Muscle of back (tissue), 3 donors: ENCODE measurements at regions not wholly inside any gene's neighbourhood (a gene's known extent, or its start where the extent isn't known, plus 50 kb on each side); places are given as distances from the start of the nearest gene placed in this dataset.

Source experiments
- DNase-seq, 3 donors: peaks; one replicate each; pipeline versions ENCODE4 v3.0.0 to v3.0.0-alpha.2; 2013

- peak in 1 of 3 donors; percentile 22 for DNase-seq
Observed at GRCh38 chrX:39144956-39145355, 343.7 kb downstream of the MID1IP1 start.

- DNase-seq = no peak
Observed at GRCh38 chrX:39145859-39146258, 344.6 kb downstream of the MID1IP1 start.

DNA sequence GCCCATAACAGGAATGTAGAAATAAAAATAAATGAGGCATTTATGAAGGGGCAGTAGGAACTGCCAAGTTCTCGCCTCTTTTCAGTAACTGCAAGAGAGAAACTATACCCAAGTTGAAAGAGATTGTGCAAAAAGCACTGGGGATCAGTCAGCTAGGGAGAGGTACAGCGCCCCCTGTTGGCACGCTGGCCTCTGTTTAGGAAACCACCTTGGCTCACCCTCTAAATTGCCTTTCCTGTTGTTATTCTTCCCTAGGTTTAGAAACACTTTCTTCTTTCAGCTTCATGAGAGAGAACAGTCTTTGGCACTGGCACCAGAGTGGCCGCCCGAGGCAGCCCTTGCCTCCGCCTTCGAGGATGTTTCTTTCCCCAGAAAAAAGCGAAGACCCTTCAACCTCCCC, 348.5 kb downstream of the MID1IP1 start:
- DNase-seq = peak in 2 of 3 donors; percentile 63 to 71

DNA sequence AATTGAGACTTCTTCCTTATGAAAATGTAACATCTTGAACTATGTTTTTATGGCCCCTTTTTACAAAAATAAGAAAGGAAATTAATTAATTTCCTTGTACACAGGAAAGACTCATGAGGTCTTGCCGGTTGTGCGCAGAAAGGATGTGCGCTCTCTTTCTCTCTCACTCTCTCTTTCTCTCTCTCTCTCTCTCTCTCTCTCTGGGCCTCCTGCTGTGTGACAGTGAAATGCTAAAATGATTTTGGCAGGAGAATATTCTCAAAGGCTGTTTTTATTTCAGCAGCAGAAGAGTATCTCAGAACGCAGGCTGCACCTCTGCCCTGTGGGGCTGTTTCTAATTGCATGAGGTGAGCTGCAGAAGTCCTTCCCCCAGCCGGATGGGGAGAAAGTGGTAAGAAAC, 349.0 kb downstream of the MID1IP1 start:
- no peak for DNase-seq

DNA sequence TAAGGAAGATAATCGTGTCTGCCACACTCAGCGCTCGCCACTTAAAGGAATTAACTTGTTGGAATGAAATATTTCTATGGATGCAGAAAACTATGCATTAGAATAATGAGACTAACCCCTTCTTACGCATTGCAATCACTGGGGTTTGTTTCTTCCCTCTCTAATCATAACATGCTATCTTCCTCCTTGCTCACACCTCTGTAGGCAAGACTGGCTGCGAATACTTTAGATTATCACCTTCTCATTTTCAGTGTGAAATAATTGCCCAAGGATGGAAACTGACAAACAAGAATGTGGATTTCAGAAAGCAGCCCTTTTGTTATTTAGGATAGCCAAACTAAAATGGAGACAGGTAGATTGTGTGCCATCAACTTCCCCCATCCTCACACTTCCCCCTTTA, 349.4 kb downstream of the MID1IP1 start:
- no peak for DNase-seq

DNA sequence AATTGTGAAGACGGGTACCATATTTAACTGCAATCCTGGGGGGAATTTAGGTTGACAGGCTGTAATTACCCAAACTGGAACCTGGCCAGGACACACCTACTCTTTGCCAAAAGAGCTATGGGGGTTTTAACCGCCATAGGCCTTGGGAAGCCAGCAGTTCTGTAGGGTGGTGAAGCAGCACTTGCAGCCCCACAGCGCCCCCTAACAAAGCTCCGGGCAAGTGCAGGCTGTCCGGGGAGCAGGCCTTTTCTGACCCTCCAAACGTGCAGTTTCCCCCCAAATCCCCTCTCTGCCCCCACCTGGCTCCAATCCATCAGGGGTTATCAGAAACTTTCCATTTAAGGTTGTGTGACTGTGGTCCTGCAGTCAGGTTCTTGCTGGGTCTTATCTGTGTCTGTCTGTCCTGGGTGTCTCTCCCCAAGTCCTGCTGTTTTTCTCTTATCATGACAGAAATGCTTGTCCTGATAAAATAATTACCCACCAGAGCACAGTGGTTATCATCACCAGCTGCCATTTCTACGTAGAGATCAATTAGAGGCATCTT, 350.9 kb downstream of the MID1IP1 start:
- no peak for DNase-seq

DNA sequence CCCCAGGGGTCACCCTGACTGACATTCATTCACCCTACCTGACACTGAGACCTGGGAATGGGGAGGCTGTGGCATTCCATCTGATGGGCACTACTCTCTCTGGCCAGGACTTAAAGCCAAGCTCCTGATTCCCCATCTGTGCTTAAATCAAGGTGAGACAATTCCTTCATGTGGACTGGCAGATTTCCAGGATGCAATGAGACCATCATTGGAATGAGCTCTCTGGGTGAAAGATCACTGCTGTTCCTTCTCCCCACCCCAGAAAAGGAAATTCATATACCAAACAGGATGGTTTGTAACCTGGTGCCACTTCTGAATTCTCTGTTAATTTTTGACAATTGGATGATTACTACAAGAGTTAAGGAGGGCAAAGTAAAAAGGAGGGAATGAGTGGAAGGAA, 354.8 kb downstream of the MID1IP1 start:
- no peak for DNase-seq

DNA sequence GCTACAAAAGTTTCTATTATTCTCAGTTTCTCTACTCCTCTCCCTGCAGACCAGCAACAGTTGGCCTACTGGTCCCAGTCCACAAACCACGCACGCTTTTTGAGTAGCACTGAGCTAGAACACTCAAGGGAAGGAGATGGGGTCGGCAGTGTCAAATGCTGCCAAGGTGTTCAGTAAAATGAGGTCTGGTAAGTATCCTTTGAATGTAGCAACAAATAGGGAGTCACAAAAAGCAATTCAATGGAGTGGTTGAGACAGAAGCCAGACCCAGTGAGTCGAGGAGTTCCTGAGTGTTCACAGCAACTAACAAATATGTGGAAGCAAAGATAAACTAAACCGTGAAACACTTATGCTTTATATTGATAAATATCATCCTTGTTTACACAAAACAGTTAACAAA, 355.7 kb downstream of the MID1IP1 start:
- no peak for DNase-seq

DNA sequence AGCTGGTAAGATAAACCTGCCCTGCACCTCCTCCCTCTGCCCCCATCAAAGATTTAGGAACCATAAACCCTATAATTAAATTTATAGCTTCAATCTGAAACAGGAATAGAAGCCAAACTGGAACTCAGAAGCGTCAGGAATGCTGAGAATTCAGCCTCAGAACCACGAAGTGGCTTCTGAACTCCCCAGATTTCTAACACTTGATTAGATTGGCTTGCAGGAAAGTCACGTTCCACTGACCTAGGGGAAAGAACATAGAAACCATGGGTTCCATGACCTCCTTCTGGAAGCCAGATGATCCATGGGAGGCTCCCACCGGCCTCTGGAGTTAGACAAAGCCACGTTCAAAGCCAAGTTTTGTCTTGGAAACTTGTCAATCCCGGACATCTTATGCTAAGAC, 356.5 kb downstream of the MID1IP1 start:
- DNase-seq = no peak

DNA sequence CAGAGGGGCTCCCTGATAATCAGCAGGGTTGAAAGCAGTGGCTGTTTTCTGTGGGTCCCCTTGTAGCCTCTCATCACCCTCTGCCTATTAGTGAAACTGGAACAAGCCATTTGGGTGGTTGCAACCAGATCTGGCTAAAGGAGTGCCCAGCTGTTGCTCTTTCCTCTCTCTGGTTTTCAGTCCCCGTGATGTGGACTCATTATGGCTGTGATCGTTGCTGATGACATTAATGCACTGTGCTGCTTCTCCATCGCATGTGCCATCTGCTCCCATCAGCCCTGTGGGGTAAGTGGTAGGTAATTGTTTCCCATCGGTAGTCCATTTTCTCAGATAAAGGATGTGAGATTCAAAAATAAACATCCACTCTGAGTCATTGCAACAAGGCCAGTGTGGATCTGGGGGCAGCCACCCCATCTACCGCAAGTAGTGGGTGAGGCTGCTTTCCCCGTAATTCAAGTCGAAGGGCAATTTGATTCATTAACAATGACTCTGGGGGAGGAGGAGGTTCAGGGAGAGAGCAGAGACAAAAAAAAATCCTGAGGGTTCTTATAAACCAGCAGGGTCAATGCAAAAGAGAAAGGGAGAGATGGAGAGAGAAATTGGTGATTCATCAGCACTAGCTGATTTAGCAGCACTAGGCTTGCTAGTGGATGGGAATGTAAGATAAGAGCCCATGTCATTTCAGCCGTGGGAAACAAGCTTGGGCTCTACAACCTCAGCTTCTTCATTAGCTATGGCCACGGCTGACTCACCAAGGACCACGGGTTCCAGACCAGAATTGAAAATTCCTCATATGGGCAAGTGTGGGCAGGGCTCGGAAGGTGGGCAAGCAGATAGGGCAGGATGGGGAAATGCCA, 357.8 kb downstream of the MID1IP1 start:
- DNase-seq = peak in 1 of 3 donors; percentile 20

DNA sequence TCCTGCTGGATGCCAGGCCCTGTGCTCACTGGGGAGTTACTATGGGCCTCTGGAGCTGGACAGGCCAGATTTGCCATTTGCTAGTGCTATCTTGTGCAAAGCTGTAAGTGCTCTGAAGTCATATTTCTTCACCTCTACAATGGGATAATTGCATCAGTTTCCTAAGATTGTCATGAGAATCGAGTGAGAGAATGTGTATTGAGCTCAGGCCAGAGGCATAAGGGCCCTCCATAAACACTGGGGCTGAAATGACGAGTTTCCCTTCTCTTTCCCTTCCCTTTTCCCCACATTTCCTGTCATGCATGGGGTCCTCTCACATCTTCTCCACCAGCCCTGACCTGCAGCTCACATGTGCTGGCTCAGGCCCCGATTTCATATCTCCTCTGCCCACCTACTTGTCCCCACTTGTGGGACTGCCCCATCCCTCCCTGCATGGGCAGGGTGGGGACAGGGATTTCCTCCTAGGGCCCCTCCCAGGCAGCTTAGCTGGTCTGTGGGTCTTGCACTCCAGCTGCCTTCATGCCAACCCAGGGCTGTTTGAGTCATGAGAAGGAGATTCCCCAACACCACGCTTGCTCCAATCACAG, 358.8 kb downstream of the MID1IP1 start:
- no peak for DNase-seq

GRCh38 chrX:39161611-39162255, 360.5 kb downstream of the MID1IP1 start:
- no peak for DNase-seq

GRCh38 chrX:39162322-39162735, 361.1 kb downstream of the MID1IP1 start:
- no peak for DNase-seq

DNA sequence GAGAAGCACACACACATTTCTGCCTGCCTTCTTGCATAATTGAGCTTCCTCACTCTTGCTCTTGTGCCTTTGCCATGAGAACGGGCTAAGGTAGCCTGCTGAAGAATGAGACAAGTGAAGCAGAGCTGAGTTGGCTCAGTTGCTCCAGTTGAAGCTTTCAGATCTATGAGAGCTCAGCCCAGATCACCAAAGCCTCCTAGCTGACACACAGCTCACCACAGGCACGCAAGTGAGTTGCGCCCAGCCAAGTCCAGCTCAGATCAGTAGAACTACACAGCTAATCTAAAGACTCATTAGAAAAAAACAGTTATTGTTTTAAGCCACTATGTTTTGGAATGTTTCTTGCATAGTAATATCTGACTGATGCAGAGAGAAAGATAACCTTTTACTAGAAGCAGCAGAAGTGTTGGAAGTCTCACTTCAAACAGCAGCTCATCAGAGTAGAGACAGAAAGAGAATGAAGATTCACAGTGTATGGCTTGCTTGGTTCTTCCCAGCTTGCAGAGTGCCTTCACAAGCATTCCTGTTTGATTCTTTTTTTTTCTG, 362.4 kb downstream of the MID1IP1 start:
- DNase-seq = no peak

DNA sequence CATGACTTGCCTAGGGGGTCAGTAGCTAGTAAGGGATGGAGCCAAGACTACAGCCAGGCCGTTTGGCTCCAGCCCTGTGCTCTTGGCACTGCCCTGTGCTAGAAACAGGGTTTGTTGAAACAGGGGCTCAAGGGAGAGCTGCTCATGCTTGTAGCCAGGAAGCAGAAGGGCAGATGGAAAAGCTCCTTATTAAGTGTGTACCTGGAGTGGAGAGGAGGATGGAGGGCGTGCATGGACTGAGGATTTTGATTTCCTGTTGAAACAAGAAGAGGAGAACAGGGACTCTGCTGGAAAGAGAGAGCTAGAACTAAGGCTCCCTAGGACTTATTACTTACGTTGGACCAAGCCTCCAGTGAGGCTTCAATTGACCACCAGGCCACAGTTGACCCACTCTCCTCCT, 363.0 kb downstream of the MID1IP1 start:
- DNase-seq = no peak

- DNase-seq = no peak
Observed at GRCh38 chrX:39165185-39165584, 363.9 kb downstream of the MID1IP1 start.

- no peak for DNase-seq
Observed at GRCh38 chrX:39165773-39166172, 364.5 kb downstream of the MID1IP1 start.

- DNase-seq = no peak
Observed at GRCh38 chrX:39167791-39168190, 366.5 kb downstream of the MID1IP1 start.

GRCh38 chrX:39168609-39169008, 367.4 kb downstream of the MID1IP1 start:
- DNase-seq = no peak

DNA sequence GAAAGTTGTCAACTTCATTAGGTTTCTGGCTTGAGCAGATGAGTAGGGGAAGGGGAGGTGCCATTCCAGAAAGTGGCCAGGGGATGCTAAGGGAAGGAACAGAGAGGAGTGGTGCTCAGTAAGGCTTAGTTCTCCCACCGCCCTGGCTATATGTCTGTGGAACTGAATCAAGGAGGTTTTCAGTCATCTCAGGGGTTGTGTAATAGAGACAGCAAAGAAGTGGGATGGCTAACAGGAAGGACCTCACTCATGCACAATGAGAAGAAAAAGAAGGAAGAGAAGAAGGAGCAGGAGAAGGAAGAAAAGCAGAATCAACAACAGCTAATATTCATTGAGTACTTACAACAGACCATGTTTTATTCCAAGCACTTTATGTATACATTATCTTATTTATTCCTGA, 368.7 kb downstream of the MID1IP1 start:
- no peak for DNase-seq

- DNase-seq = no peak
Observed at GRCh38 chrX:39170464-39170863, 369.2 kb downstream of the MID1IP1 start.

- DNase-seq = no peak
Observed at GRCh38 chrX:39171686-39172085, 370.4 kb downstream of the MID1IP1 start.
